IPS-18a (cell line): ENCODE measurements at regions not wholly inside any gene's neighbourhood (a gene's known extent, or its start where the extent isn't known, plus 50 kb on each side); places are given as distances from the start of the nearest gene placed in this dataset.
"Not testable (repeated sequence)": the region's sequence is repeated elsewhere in the genome, so short reads cannot be mapped to it uniquely, and the experiment has no call there.

Experiments used
- H3K27ac ChIP-seq: one replicate; pipeline ENCODE4 v1.5.1; 2013; ENCODE audit warnings: low read length
- H3K27me3 ChIP-seq: one replicate; pipeline ENCODE4 v1.6.1; 2013; ENCODE audit warnings: mild to moderate bottlenecking, low read length; ENCODE audit not compliant: control insufficient read depth, insufficient read depth
- H3K36me3 ChIP-seq: one replicate; pipeline ENCODE4 v1.6.1; 2013; ENCODE audit warnings: low read depth, low read length; ENCODE audit not compliant: control insufficient read depth
- H3K4me1 ChIP-seq: one replicate; pipeline ENCODE4 v1.6.1; 2013; ENCODE audit warnings: low read depth, low read length; ENCODE audit not compliant: control insufficient read depth
- H3K4me3 ChIP-seq: one replicate; pipeline ENCODE4 v1.5.1; 2013; ENCODE audit warnings: low read length
- H3K9ac ChIP-seq: one replicate; pipeline ENCODE4 v1.6.1; 2013; ENCODE audit warnings: mild to moderate bottlenecking, low read length, moderate library complexity
- H3K9me3 ChIP-seq: one replicate; pipeline ENCODE4 v1.6.1; 2013; ENCODE audit warnings: low read depth, low read length; ENCODE audit not compliant: control insufficient read depth

DNA sequence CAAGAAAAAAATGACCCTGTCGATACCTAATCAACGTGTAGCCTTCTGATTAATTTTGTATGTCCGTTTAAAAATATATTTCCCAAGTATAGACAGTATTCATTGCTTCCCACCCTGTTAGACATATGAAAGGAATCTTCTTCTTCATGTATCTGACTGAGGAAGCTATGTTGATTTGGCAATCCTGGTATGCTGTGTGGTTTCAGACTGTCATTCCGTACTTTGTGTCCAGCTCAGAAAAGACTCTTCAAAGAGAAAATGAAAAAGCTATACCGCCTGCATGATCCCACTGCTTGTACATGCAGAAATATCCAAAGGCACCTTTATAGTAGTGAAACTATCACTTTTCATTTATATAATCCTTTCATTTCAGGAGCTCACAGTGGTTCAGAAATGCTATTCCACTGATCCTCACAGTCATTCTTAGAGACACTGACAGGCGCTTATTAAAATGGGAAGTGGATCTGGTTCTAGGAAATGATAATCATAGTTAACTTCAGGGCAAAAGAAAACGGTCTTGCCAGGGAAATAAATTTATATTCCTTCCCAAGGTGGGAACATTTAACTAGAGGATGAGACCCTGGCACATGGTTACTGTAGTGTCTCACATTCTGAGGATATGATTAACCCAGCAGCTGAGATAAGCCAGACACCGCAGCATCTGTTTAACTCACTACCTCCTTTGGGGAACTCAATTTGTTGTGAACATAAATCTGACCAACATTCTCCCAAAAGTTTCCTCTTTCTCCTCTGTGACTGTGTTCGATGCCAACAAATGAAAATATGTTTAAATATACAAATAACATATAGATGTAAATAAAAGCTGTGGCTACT, 599.2 kb upstream of the LUZP2 start:
- no peaks in the 10 kb centered on the region for H3K36me3 ChIP-seq
- no peak overlapping the region for H3K27ac ChIP-seq
- H3K9me3 ChIP-seq, result no peaks in the 10 kb centered on the region
- no peak overlapping the region for H3K4me3 ChIP-seq
- no peaks in the 10 kb centered on the region for H3K27me3 ChIP-seq
- H3K4me1 ChIP-seq, result no peaks in the 10 kb centered on the region
- H3K9ac ChIP-seq, result no peak overlapping the region

- H3K4me3 ChIP-seq, result no peak overlapping the region
- no peaks in the 10 kb centered on the region for H3K4me1 ChIP-seq
- H3K27ac ChIP-seq, result no peak overlapping the region
- H3K27me3 ChIP-seq, result no peaks in the 10 kb centered on the region
- H3K9me3 ChIP-seq, result no peaks in the 10 kb centered on the region
- no peaks in the 10 kb centered on the region for H3K36me3 ChIP-seq
- no peak overlapping the region for H3K9ac ChIP-seq
Measured at GRCh38 chr11:23903044-23903704, 593.7 kb upstream of the LUZP2 start.

- no peak overlapping the region for H3K4me3 ChIP-seq
- H3K9ac ChIP-seq, result no peak overlapping the region
- no peak overlapping the region for H3K27ac ChIP-seq
- H3K27me3 ChIP-seq, result no peaks in the 10 kb centered on the region
- H3K9me3 ChIP-seq, result no peaks in the 10 kb centered on the region
- no peaks in the 10 kb centered on the region for H3K4me1 ChIP-seq
- H3K36me3 ChIP-seq, result no peaks in the 10 kb centered on the region
Measured at GRCh38 chr11:23919455-23919854, 577.4 kb upstream of the LUZP2 start.

- H3K4me1 ChIP-seq, result no peaks in the 10 kb centered on the region
- H3K9ac ChIP-seq, result no peak overlapping the region
- H3K9me3 ChIP-seq, result no peaks in the 10 kb centered on the region
- H3K4me3 ChIP-seq, result no peak overlapping the region
- H3K36me3 ChIP-seq, result no peaks in the 10 kb centered on the region
- H3K27ac ChIP-seq, result no peak overlapping the region
- H3K27me3 ChIP-seq, result no peaks in the 10 kb centered on the region
Measured at GRCh38 chr11:23923357-23923756, 573.5 kb upstream of the LUZP2 start.

DNA sequence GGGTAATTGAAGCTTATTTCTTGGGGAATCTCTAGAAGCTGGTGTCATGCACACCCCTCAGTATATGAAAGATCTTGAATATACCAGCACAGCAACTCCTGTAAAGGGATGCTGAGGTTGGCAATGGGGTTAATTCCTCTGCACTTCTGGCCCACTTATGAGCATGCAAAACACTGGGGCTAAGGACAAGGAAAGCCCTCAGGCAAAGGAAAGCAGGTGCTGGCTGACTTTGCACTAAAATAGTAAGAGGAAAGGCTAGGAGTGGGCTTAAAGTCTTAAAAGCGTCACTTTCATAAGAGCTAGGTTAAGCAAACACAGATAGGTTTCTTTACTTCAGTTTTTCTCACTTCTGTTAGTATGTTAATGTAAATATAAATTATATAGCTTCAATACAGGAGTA, 572.6 kb upstream of the LUZP2 start:
- no peaks in the 10 kb centered on the region for H3K4me1 ChIP-seq
- H3K36me3 ChIP-seq, result no peaks in the 10 kb centered on the region
- no peak overlapping the region for H3K27ac ChIP-seq
- H3K9me3 ChIP-seq, result no peaks in the 10 kb centered on the region
- no peak overlapping the region for H3K9ac ChIP-seq
- no peak overlapping the region for H3K4me3 ChIP-seq
- H3K27me3 ChIP-seq, result no peaks in the 10 kb centered on the region

GRCh38 chr11:23931443-23931842, 565.4 kb upstream of the LUZP2 start:
- Histone ChIP-seq H3K27me3 (no peaks in the 10 kb centered on the region), H3K27ac (no peak overlapping the region), H3K9me3 (no peaks in the 10 kb centered on the region), H3K4me1 (no peaks in the 10 kb centered on the region), H3K36me3 (no peaks in the 10 kb centered on the region), H3K9ac (no peak overlapping the region), H3K4me3 (no peak overlapping the region)

- H3K9me3 ChIP-seq, result no peaks in the 10 kb centered on the region
- no peaks in the 10 kb centered on the region for H3K36me3 ChIP-seq
- H3K27me3 ChIP-seq, result no peaks in the 10 kb centered on the region
- no peak overlapping the region for H3K4me3 ChIP-seq
- H3K9ac ChIP-seq, result no peak overlapping the region
- no peak overlapping the region for H3K27ac ChIP-seq
- no peaks in the 10 kb centered on the region for H3K4me1 ChIP-seq
Measured at GRCh38 chr11:23932485-23932898, 564.4 kb upstream of the LUZP2 start.

DNA sequence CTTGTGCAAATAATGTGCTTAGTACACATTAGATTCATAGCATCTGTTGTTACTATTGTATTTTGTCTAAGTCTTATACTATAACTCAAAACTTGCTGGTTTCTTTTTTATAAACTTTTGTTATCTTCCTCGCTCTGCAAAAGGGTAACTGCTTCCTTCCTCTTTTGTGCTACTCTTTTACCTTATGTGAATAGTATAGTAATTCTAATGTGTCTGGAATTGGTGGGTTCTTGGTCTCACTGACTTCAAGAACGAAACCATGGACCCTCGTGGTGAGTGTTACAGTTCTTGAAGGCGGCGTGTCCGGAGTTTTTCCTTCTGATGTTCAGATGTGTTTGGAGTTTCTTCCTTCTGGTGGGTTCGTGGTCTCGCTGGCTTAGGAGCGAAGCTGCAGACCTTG, 563.1 kb upstream of the LUZP2 start:
- H3K4me3 ChIP-seq, result no peak overlapping the region
- no peaks in the 10 kb centered on the region for H3K4me1 ChIP-seq
- H3K27ac ChIP-seq, result no peak overlapping the region
- H3K9me3 ChIP-seq, result no peaks in the 10 kb centered on the region
- H3K36me3 ChIP-seq, result no peaks in the 10 kb centered on the region
- H3K27me3 ChIP-seq, result no peaks in the 10 kb centered on the region
- H3K9ac ChIP-seq, result no peak overlapping the region

DNA sequence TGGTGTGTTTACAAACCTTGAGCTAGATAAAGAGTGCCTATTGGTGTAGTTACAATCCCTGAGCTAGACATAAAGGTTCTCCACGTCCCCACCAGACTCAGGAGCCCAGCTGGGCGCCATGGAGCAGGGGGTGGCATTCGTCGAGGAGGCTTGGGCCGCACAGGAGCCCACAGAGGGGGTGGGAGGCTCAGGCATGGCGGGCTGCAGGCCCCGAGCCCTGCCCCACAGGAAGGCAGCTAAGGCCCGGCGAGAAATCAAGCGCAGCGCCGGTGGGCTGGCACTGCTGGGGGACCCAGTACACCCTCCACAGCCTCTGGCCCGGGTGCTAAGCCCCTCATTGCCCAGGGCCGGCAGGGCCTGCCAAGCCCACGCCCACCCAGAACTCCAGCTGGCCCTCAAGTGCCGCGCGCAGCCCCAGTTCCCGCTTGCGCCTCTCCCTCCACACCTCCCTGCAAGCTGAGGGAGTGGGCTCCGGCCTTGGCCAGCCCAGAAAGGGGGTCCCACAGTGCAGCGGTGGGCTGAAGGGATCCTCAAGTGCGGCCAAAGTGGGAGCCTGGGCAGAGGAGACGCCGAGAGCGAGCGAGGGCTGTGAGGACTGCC, 562.1 kb upstream of the LUZP2 start:
- not testable (repeated sequence) for H3K36me3 ChIP-seq, H3K27me3 ChIP-seq, H3K4me3 ChIP-seq, H3K9ac ChIP-seq, H3K27ac ChIP-seq, H3K9me3 ChIP-seq, H3K4me1 ChIP-seq

GRCh38 chr11:23942117-23942815, 554.6 kb upstream of the LUZP2 start:
- not testable (repeated sequence) for H3K36me3 ChIP-seq, H3K27ac ChIP-seq, H3K9ac ChIP-seq, H3K27me3 ChIP-seq, H3K9me3 ChIP-seq, H3K4me1 ChIP-seq, H3K4me3 ChIP-seq

DNA sequence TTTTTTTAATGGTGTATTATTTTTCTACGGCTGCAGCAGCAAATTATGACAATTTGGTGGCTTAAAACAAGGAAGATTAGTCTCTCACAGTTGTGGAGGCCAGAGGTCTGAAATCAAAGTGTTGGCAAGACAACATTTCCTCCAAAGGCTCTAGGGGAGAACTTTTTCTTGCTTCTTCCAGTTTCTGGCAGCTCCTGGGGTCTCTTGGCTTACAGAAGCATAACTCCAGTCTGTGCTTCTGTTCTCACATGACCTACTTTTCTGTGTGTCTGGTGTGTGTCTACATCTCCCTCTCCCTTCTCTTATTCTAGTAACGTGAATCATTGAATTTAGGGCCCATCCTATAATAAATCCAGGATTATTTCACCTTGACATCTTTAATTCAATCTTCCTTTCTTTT, 551.9 kb upstream of the LUZP2 start:
- no peak overlapping the region for H3K9ac ChIP-seq
- no peak overlapping the region for H3K27ac ChIP-seq
- H3K4me3 ChIP-seq, result no peak overlapping the region
- H3K36me3 ChIP-seq, result no peaks in the 10 kb centered on the region
- H3K27me3 ChIP-seq, result no peaks in the 10 kb centered on the region
- H3K9me3 ChIP-seq, result no peaks in the 10 kb centered on the region
- H3K4me1 ChIP-seq, result no peaks in the 10 kb centered on the region
